IMR-90 (cell line): ENCODE measurements at regions not wholly inside any gene's neighbourhood (a gene's known extent, or its start where the extent isn't known, plus 50 kb on each side); places are given as distances from the start of the nearest gene placed in this dataset.

Experiments used
- ATAC-seq: fragments of 200-7000 bp; cut with Tn5 transposase; 2 replicates; pipeline ENCODE4 v1.9.1; 2020; ENCODE audit warnings: low read depth, mild to moderate bottlenecking, moderate library complexity
- BruUV-seq: library from RNA; stranded (reverse); fragments of 400-500 nt; replicated peaks from 2 replicates; lab custom pipeline; 2021; lab: Mats Ljungman, UMichigan
- CTCF ChIA-PET: fragments of 300-600 bp; formaldehyde crosslinking; extraction: SDS; loops from one replicate; lab custom pipeline; 2021; ENCODE audit warnings: antibody characterized with exemption; lab: Yijun Ruan, JAX
- POLR2A ChIA-PET: fragments of 300-600 bp; sonication (Branson Sonifier 250); formaldehyde crosslinking; loops from one replicate; lab custom pipeline; 2022; ENCODE audit warnings: antibody characterized with exemption; ENCODE audit not compliant: unreplicated experiment; lab: Charles Lee
- DNase-seq: peaks from one replicate; pipeline ENCODE4 v3.0.0; 2013
- H2AFZ ChIP-seq: replicated peaks from 2 replicates; pipeline ENCODE3; 2013; ENCODE audit warnings: low read length, mild to moderate bottlenecking; ENCODE audit not compliant: poor library complexity
- H2AK5ac ChIP-seq: 2 replicates; pipeline ENCODE4 v1.6.1; 2013; ENCODE audit warnings: low read depth, low read length, inconsistent platforms
- H2AK9ac ChIP-seq: replicated peaks from 2 replicates; pipeline ENCODE3; 2013; ENCODE audit warnings: mild to moderate bottlenecking, low read depth, low read length, moderate library complexity; ENCODE audit not compliant: poor library complexity
- H2BK120ac ChIP-seq: 2 replicates; pipeline ENCODE4 v1.6.1; 2013; ENCODE audit warnings: low read depth, low read length, inconsistent platforms
- H2BK15ac ChIP-seq: 3 replicates; pipeline ENCODE4 v1.6.1; 2013; ENCODE audit warnings: low read depth, low read length, inconsistent platforms
- H2BK20ac ChIP-seq: 2 replicates; pipeline ENCODE4 v1.6.1; 2013; ENCODE audit warnings: low read depth, mild to moderate bottlenecking, inconsistent platforms, low read length, moderate library complexity
- H2BK5ac ChIP-seq: 2 replicates; pipeline ENCODE4 v1.6.1; 2013; ENCODE audit warnings: mild to moderate bottlenecking, low read depth, low read length, inconsistent platforms; ENCODE audit not compliant: poor library complexity, severe bottlenecking
- H3K14ac ChIP-seq: replicated peaks from 2 replicates; pipeline ENCODE4 v1.6.1; 2013; ENCODE audit warnings: low read depth, low read length, inconsistent platforms
- H3K18ac ChIP-seq: 2 replicates; pipeline ENCODE4 v1.6.1; 2013; ENCODE audit warnings: low read depth, low read length, control low read depth
- H3K23ac ChIP-seq: 2 replicates; pipeline ENCODE4 v1.6.1; 2013; ENCODE audit warnings: low read depth, low read length, inconsistent platforms
- H3K27ac ChIP-seq: 2 replicates; pipeline ENCODE4 v1.5.1; 2013; ENCODE audit warnings: mild to moderate bottlenecking, control low read depth, low read length; ENCODE audit not compliant: insufficient read depth
- H3K27me3 ChIP-seq: 2 replicates; pipeline ENCODE4 v1.6.1; 2013; ENCODE audit warnings: low read length; ENCODE audit not compliant: control insufficient read depth, insufficient read depth
- H3K36me3 ChIP-seq: 2 replicates; pipeline ENCODE4 v1.6.1; 2013; ENCODE audit warnings: low read length, mixed read lengths; ENCODE audit not compliant: control insufficient read depth, insufficient read depth
- H3K4ac ChIP-seq: 2 replicates; pipeline ENCODE4 v1.6.1; 2013; ENCODE audit warnings: low read depth, low read length, inconsistent platforms
- H3K4me1 ChIP-seq: 2 replicates; pipeline ENCODE4 v1.6.1; 2013; ENCODE audit warnings: low read length, mixed read lengths; ENCODE audit not compliant: control insufficient read depth, insufficient read depth
- H3K4me2 ChIP-seq: 2 replicates; pipeline ENCODE4 v1.6.1; 2013; ENCODE audit warnings: low read depth, mild to moderate bottlenecking, control low read depth, low read length, moderate library complexity
- H3K4me3 ChIP-seq: 2 replicates; pipeline ENCODE4 v1.5.1; 2013; ENCODE audit warnings: low read depth, mild to moderate bottlenecking, control low read depth, low read length, moderate library complexity; ENCODE audit not compliant: insufficient read depth
- H3K56ac ChIP-seq: 2 replicates; pipeline ENCODE4 v1.6.1; 2013; ENCODE audit warnings: low read length, inconsistent platforms; ENCODE audit not compliant: insufficient read depth; ENCODE audit errors: extremely low read depth
- H3K79me1 ChIP-seq, 2 experiments: 2 replicates each; pipeline ENCODE4 v1.6.1; 2013; ENCODE audit warnings: low read length in 2 of 2, inconsistent platforms in 1 of 2, low read depth in 1 of 2
- H3K9ac ChIP-seq: 2 replicates; pipeline ENCODE4 v1.6.1; 2013; ENCODE audit warnings: low read depth, low read length, control low read depth
- H3K9me1 ChIP-seq: 2 replicates; pipeline ENCODE4 v1.6.1; 2013; ENCODE audit warnings: low read length, inconsistent platforms; ENCODE audit not compliant: insufficient read depth
- H3K9me3 ChIP-seq: 2 replicates; pipeline ENCODE4 v1.6.1; 2013; ENCODE audit warnings: low read length; ENCODE audit not compliant: control insufficient read depth, insufficient read depth
- H4K20me1 ChIP-seq: 2 replicates; pipeline ENCODE4 v1.6.1; 2013; ENCODE audit warnings: low read length, inconsistent platforms; ENCODE audit not compliant: insufficient read depth
- H4K5ac ChIP-seq: 2 replicates; pipeline ENCODE4 v1.6.1; 2013; ENCODE audit warnings: mild to moderate bottlenecking, low read depth, low read length, control low read depth
- H4K8ac ChIP-seq, 2 experiments: 2 replicates each; pipeline ENCODE4 v1.6.1; 2013; ENCODE audit warnings: low read depth in 2 of 2, low read length in 2 of 2, control low read depth in 1 of 2, inconsistent platforms in 1 of 2
- H4K91ac ChIP-seq: 2 replicates; pipeline ENCODE4 v1.6.1; 2013; ENCODE audit warnings: low read depth, low read length, inconsistent platforms; ENCODE audit not compliant: insufficient read depth
- BHLHE40 ChIP-seq: fragments of 150-350 bp; IDR thresholded peaks from 2 replicates; pipeline ENCODE4 v1.6.1; 2016; ENCODE audit warnings: mild to moderate bottlenecking, low read depth, low read length
- CHD1 ChIP-seq: IDR thresholded peaks from 2 replicates; pipeline ENCODE4 v1.6.1; 2012; ENCODE audit warnings: low read depth, low read length, improper control_type of control experiment
- CTCF ChIP-seq: conservative IDR thresholded peaks from 2 replicates; pipeline ENCODE4 v1.5.1; 2012; ENCODE audit warnings: mild to moderate bottlenecking, low read depth, low read length, improper control_type of control experiment
- FOS ChIP-seq: fragments of 150-350 bp; IDR thresholded peaks from 2 replicates; pipeline ENCODE4 v1.6.1; 2016; ENCODE audit warnings: low read depth, low read length
- MAFK ChIP-seq: IDR thresholded peaks from 2 replicates; pipeline ENCODE4 v1.6.1; 2012; ENCODE audit warnings: low read depth, low read length, improper control_type of control experiment
- MXI1 ChIP-seq: IDR thresholded peaks from 2 replicates; pipeline ENCODE4 v1.6.1; 2012; ENCODE audit warnings: low read depth, mild to moderate bottlenecking, low read length, moderate library complexity, borderline replicate concordance
- NFE2L2 ChIP-seq: fragments of 150-350 bp; IDR thresholded peaks from 2 replicates; pipeline ENCODE4 v1.6.1; 2016; ENCODE audit warnings: low read depth, mild to moderate bottlenecking, low read length
- RAD21 ChIP-seq: IDR thresholded peaks from 2 replicates; pipeline ENCODE4 v1.6.1; 2012; ENCODE audit warnings: low read length, improper control_type of control experiment
- RCOR1 ChIP-seq: IDR thresholded peaks from 2 replicates; pipeline ENCODE4 v1.6.1; 2012; ENCODE audit warnings: mild to moderate bottlenecking, low read length, improper control_type of control experiment; ENCODE audit not compliant: insufficient replicate concordance
- RFX5 ChIP-seq: IDR thresholded peaks from 2 replicates; pipeline ENCODE4 v1.8.0; 2012; ENCODE audit warnings: low read depth, mild to moderate bottlenecking, low read length, moderate library complexity
- USF2 ChIP-seq: fragments of 150-350 bp; IDR thresholded peaks from 2 replicates; pipeline ENCODE4 v1.6.1; 2017; ENCODE audit warnings: mild to moderate bottlenecking, antibody characterized with exemption, low read length, low read depth
- WGBS, 2 experiments: methylation state at CpG; one replicate each; pipeline versions ENCODE4 v1.1.5 to v1.1.7; 2013; ENCODE audit warnings: missing lambda C conversion rate in 2 of 2; ENCODE audit not compliant: insufficient read length in 1 of 2; ENCODE audit errors: extremely low coverage in 2 of 2; 5-methylcytosine and 5-hydroxymethylcytosine counted together
- dilution Hi-C: fragments of 300-500 bp; cut with HindIII; formaldehyde crosslinking; loops from one replicate; pipeline ENCODE4 v1.14.3; 2018; ENCODE audit warnings: low sequenced_read_pairs; ENCODE audit not compliant: unreplicated experiment
- in situ Hi-C: fragments of 300-500 bp; cut with MboI; formaldehyde crosslinking; loops from 3 replicates; pipeline ENCODE4 v1.14.3; 2019; ENCODE audit warnings: low sequenced_read_pairs, inconsistent platforms, mixed read lengths
- intact Hi-C: fragments of 100-400 bp; cut with micrococcal nuclease; formaldehyde crosslinking; loops from 2 replicates; pipeline ENCODE4 v1.10.0; 2022

DNA sequence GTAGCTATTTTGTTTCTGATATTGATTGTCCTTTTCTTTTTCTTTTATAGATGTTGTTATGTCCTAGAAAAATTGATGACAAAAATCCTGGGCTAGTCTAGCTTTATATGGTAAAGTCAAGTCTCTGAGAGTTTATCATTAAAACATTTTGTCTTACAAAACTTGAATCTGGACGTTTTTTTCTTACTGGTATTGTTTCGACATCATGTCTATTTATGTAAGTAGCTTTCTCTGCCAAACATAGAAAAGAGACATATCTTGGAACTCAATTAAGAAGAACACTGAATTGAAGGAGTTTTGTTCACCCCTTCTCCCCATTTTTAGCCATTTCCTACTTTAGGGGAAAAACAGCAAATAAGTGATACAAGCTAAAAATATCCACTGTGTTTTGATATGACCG is 151.5 kb downstream of the ISOC1 start:
- in situ Hi-C loops (no loop called here), intact Hi-C loops (no loop called here), dilution Hi-C loops (no loop called here)
- Histone ChIP-seq H3K14ac (no peak overlapping the region), H3K4me2 (no peak overlapping the region), H3K9ac (no peak overlapping the region), H3K4me1 (no peaks in the 10 kb centered on the region), H2AFZ (no peak overlapping the region), H3K27ac (no peak overlapping the region), H3K9me3 (no peaks in the 10 kb centered on the region; the same call in 1 of the 2 replicates), H2BK15ac (no peak overlapping the region), H3K79me1 (no peaks in the 10 kb centered on the region), H4K20me1 (no peaks in the 10 kb centered on the region), H2AK9ac (no peak overlapping the region), H3K27me3 (no peaks in the 10 kb centered on the region), H2BK5ac (no peak overlapping the region), H4K5ac (no peak overlapping the region), H3K23ac (no peak overlapping the region), H3K4ac (no peak overlapping the region), H2BK120ac (no peak overlapping the region), H3K18ac (no peak overlapping the region), H2BK20ac (no peak overlapping the region), H3K56ac (no peak overlapping the region), H3K36me3 (no peaks in the 10 kb centered on the region), H4K8ac (no peak overlapping the region), H3K9me1 (no peaks in the 10 kb centered on the region), H2AK5ac (no peak overlapping the region), H3K4me3 (no peak overlapping the region), H4K91ac (no peak overlapping the region)
- no peak for DNase-seq
- ChIA-PET CTCF (no interaction called here), POLR2A (no interaction called here)
- no peak for ATAC-seq
- no peak for TF ChIP-seq RAD21
- no peak for TF ChIP-seq FOS
- no peak for TF ChIP-seq RCOR1
- no peak for TF ChIP-seq CTCF
- no peak for TF ChIP-seq CHD1
- no peak for TF ChIP-seq RFX5
- no peak for TF ChIP-seq USF2
- no peak for TF ChIP-seq BHLHE40
- no peak for TF ChIP-seq MAFK
- no peak for TF ChIP-seq NFE2L2
- TF ChIP-seq MXI1: no peak
- no CpG with 5 or more reads among the region's 3 CpGs for WGBS, 2 experiments
- no TSS peak for BruUV-seq
